ENCODE measurements at regions not wholly inside any gene's neighbourhood (a gene's known extent, or its start where the extent isn't known, plus 50 kb on each side); places are given as distances from the start of the nearest gene placed in this dataset.

- POLR2A ChIA-PET = no interaction called here
- no peak for TF ChIP-seq CTCF (IDR thresholded peaks at IDR 0.05)
- no peak for TF ChIP-seq EZH2 (IDR thresholded peaks at IDR 0.05; ENCODE audit: borderline replicate concordance, insufficient read depth, low read depth, low read length, poor library complexity, severe bottlenecking)
- no peak overlapping the region for H3K4me2 ChIP-seq (replicated peaks; ENCODE audit: low read depth, low read length, poor library complexity, severe bottlenecking)
- intact Hi-C loops (cut with micrococcal nuclease) = no loop called here
- H3K4me3 Mint-ChIP-seq = no peak overlapping the region
- no peaks in the 10 kb centered on the region for H3K4me1 ChIP-seq (ENCODE audit: control insufficient read depth in 2 of 2, insufficient read depth in 2 of 2, low read length in 2 of 2)
- no peaks in the 10 kb centered on the region for H3K27me3 Mint-ChIP-seq
- H4K20me1 ChIP-seq (ENCODE audit: control insufficient read depth, insufficient read depth, low read length, poor library complexity, severe bottlenecking) = no peaks in the 10 kb centered on the region
- H3K4me3 ChIP-seq (ENCODE audit: control extremely low read depth in 1 of 5, extremely low read depth in 1 of 5, insufficient read depth in 1 of 5, low read depth in 2 of 5, low read length in 4 of 5) = no peak overlapping the region
- no peaks in the 10 kb centered on the region for H3K27me3 ChIP-seq (replicated peaks in 1 of 4; ENCODE audit: control extremely low read depth in 1 of 4, control insufficient read depth in 3 of 4, insufficient read depth in 4 of 4, low read length in 3 of 4)
- H3K27ac Mint-ChIP-seq = no peak overlapping the region
- no peaks in the 10 kb centered on the region for H3K9me3 ChIP-seq (ENCODE audit: control extremely low read depth in 1 of 3, control insufficient read depth in 2 of 3, insufficient read depth in 1 of 3, low read length in 2 of 3)
- ATAC-seq (ENCODE audit: low read depth) (no peak), DNase-seq (no peak)
- CTCF ChIA-PET = no interaction called here
- H2AFZ ChIP-seq (ENCODE audit: insufficient read depth, low read depth, low read length, poor library complexity, severe bottlenecking) = no peak overlapping the region
- no peak overlapping the region for H3K9ac ChIP-seq (ENCODE audit: low read length)
- no peak overlapping the region for H3K27ac ChIP-seq (ENCODE audit: low read length in 2 of 2)
- 92% methylated on average over 2 of the region's 6 CpGs for WGBS (ENCODE audit: insufficient coverage)
- no peaks in the 10 kb centered on the region for H3K79me2 ChIP-seq (ENCODE audit: control insufficient read depth, insufficient read depth, low read length)
- no peaks in the 10 kb centered on the region for H3K36me3 ChIP-seq (replicated peaks in 1 of 2; ENCODE audit: control extremely low read depth in 1 of 2, control insufficient read depth in 1 of 2, extremely low read depth in 1 of 2, insufficient read depth in 2 of 2, low read length in 1 of 2)
- H3K9me3 Mint-ChIP-seq (ENCODE audit: insufficient read depth) = peaks cover 2% of the 10 kb centered on the region
- H3K4me1 Mint-ChIP-seq = no peaks in the 10 kb centered on the region
Measured at GRCh38 chr5:165258197-165258771, 1752.9 kb downstream of the MAT2B start.

- POLR2A ChIA-PET = no interaction called here
- Histone ChIP-seq H3K79me2 (ENCODE audit: control insufficient read depth, insufficient read depth, low read length) (no peaks in the 10 kb centered on the region), H3K9me3 (ENCODE audit: control extremely low read depth in 1 of 3, control insufficient read depth in 2 of 3, insufficient read depth in 1 of 3, low read length in 2 of 3) (no peaks in the 10 kb centered on the region), H3K4me2 (replicated peaks; ENCODE audit: low read depth, low read length, poor library complexity, severe bottlenecking) (no peak overlapping the region), H3K27ac (ENCODE audit: low read length in 2 of 2) (no peak overlapping the region), H3K4me3 (ENCODE audit: control extremely low read depth in 1 of 5, extremely low read depth in 1 of 5, insufficient read depth in 1 of 5, low read depth in 2 of 5, low read length in 4 of 5) (no peak overlapping the region), H4K20me1 (ENCODE audit: control insufficient read depth, insufficient read depth, low read length, poor library complexity, severe bottlenecking) (no peaks in the 10 kb centered on the region), H3K9ac (ENCODE audit: low read length) (no peak overlapping the region), H2AFZ (ENCODE audit: insufficient read depth, low read depth, low read length, poor library complexity, severe bottlenecking) (no peak overlapping the region), H3K36me3 (replicated peaks in 1 of 2; ENCODE audit: control extremely low read depth in 1 of 2, control insufficient read depth in 1 of 2, extremely low read depth in 1 of 2, insufficient read depth in 2 of 2, low read length in 1 of 2) (no peaks in the 10 kb centered on the region), H3K4me1 (ENCODE audit: control insufficient read depth in 2 of 2, insufficient read depth in 2 of 2, low read length in 2 of 2) (no peaks in the 10 kb centered on the region), H3K27me3 (replicated peaks in 1 of 4; ENCODE audit: control extremely low read depth in 1 of 4, control insufficient read depth in 3 of 4, insufficient read depth in 4 of 4, low read length in 3 of 4) (no peaks in the 10 kb centered on the region)
- intact Hi-C loops (cut with micrococcal nuclease) = no loop called here
- Mint-ChIP-seq H3K27me3 (no peaks in the 10 kb centered on the region), H3K27ac (no peak overlapping the region), H3K4me3 (no peak overlapping the region), H3K9me3 (ENCODE audit: insufficient read depth) (peaks cover 2% of the 10 kb centered on the region), H3K4me1 (no peaks in the 10 kb centered on the region)
- CTCF ChIA-PET = no interaction called here
- ATAC-seq (ENCODE audit: low read depth) = no peak
- TF ChIP-seq EZH2 (IDR thresholded peaks at IDR 0.05; ENCODE audit: borderline replicate concordance, insufficient read depth, low read depth, low read length, poor library complexity, severe bottlenecking) (no peak), CTCF (IDR thresholded peaks at IDR 0.05) (no peak)
- DNase-seq = no peak
Measured at GRCh38 chr5:165260426-165260825, 1755.0 kb downstream of the MAT2B start.
